HTR-8/SVneo (cell line): ENCODE measurements at regions not wholly inside any gene's neighbourhood (a gene's known extent, or its start where the extent isn't known, plus 50 kb on each side); places are given as distances from the start of the nearest gene placed in this dataset.
"Not testable (repeated sequence)": the region's sequence is repeated elsewhere in the genome, so short reads cannot be mapped to it uniquely, and the experiment has no call there.

ENCODE experiments used
- DNase-seq: peaks from one replicate; pipeline ENCODE4 v3.0.0; 2011; ENCODE audit warnings: low spot score, mixed read lengths; ENCODE audit not compliant: insufficient read length
- FAIRE-seq: peaks from 2 replicates; lab custom pipeline; 2011; peaks lifted over from hg19 to GRCh38; lab: Jason Lieb, UNC

- no peak for FAIRE-seq
These were observed 131.3 kb upstream of the SNRPN start for GRCh38 chr15:24823473-24823872.

GRCh38 chr15:24832282-24832681 is 122.5 kb upstream of the SNRPN start:
- FAIRE-seq: no peak

More at GRCh38 chr15:24823473-24823872, 131.3 kb upstream of the SNRPN start:
- no peak for DNase-seq

GRCh38 chr15:24835301-24835700 is 119.5 kb upstream of the SNRPN start:
- FAIRE-seq: no peak
- no peak for DNase-seq

More at GRCh38 chr15:24832282-24832681, 122.5 kb upstream of the SNRPN start:
- no peak for DNase-seq

- DNase-seq (no peak), FAIRE-seq (no peak)
These were observed 106.7 kb upstream of the SNRPN start for GRCh38 chr15:24848050-24848449.

GRCh38 chr15:24856397-24857390 is 98.1 kb upstream of the SNRPN start:
- FAIRE-seq (no peak), DNase-seq (no peak)

GRCh38 chr15:24857763-24858162 is 97.0 kb upstream of the SNRPN start:
- FAIRE-seq: no peak
- no peak for DNase-seq

GRCh38 chr15:24858183-24858582 is 96.6 kb upstream of the SNRPN start:
- not testable (repeated sequence) for DNase-seq, FAIRE-seq

- no peak for DNase-seq
- no peak for FAIRE-seq
These were observed 95.8 kb upstream of the SNRPN start for GRCh38 chr15:24858737-24859601.

GRCh38 chr15:24861014-24861690 is 93.6 kb upstream of the SNRPN start:
- FAIRE-seq (no peak), DNase-seq (no peak)

GRCh38 chr15:24862726-24863521 is 91.9 kb upstream of the SNRPN start:
- FAIRE-seq: no peak
- DNase-seq: no peak

- FAIRE-seq: no peak
- DNase-seq: no peak
These were observed 89.5 kb upstream of the SNRPN start for GRCh38 chr15:24865303-24865702.

- DNase-seq (no peak), FAIRE-seq (no peak)
These were observed 77.6 kb upstream of the SNRPN start for GRCh38 chr15:24877174-24877573.

GRCh38 chr15:24878153-24878552 is 76.6 kb upstream of the SNRPN start:
- FAIRE-seq (no peak), DNase-seq (peak; percentile 18)

GRCh38 chr15:24879492-24879891 is 75.3 kb upstream of the SNRPN start:
- DNase-seq: no peak

GRCh38 chr15:24880663-24881062 is 74.1 kb upstream of the SNRPN start:
- FAIRE-seq: no peak
- no peak for DNase-seq

More at GRCh38 chr15:24879492-24879891, 75.3 kb upstream of the SNRPN start:
- FAIRE-seq: no peak

- FAIRE-seq: no peak
- no peak for DNase-seq
These were observed 68.2 kb upstream of the SNRPN start for GRCh38 chr15:24886538-24886937.

GRCh38 chr15:24898715-24899272 is 56.0 kb upstream of the SNRPN start:
- DNase-seq (no peak), FAIRE-seq (no peak)

GRCh38 chr15:24899367-24899766 is 55.4 kb upstream of the SNRPN start:
- FAIRE-seq: no peak
- DNase-seq: no peak

GRCh38 chr15:24899795-24900194 is 55.0 kb upstream of the SNRPN start:
- FAIRE-seq (no peak), DNase-seq (no peak)
